ENCODE measurements at regions not wholly inside any gene's neighbourhood (a gene's known extent, or its start where the extent isn't known, plus 50 kb on each side); places are given as distances from the start of the nearest gene placed in this dataset.

GRCh38 chr2:221064880-221065279 lies 507.2 kb downstream of the EPHA4 start:
- POLR2A ChIA-PET: no interaction called here
- Histone ChIP-seq H3K36me3 (ENCODE audit: insufficient read depth, low read length) (no peaks in the 10 kb centered on the region), H3K27ac (ENCODE audit: low read depth in 1 of 2, low read length in 2 of 2) (no peak overlapping the region), H3K9me3 (ENCODE audit: control insufficient read depth in 1 of 2, insufficient read depth in 1 of 2, low read length in 2 of 2) (no peaks in the 10 kb centered on the region), H3K27me3 (ENCODE audit: control insufficient read depth in 1 of 2, insufficient read depth in 2 of 2, low read length in 2 of 2) (no peaks in the 10 kb centered on the region), H3K4me3 (ENCODE audit: low read length) (no peak overlapping the region), H3K4me1 (ENCODE audit: insufficient read depth, low read length) (no peaks in the 10 kb centered on the region)
- CTCF ChIA-PET: no interaction called here
- Mint-ChIP-seq H3K27ac (no peak overlapping the region), H3K9me3 (no peaks in the 10 kb centered on the region), H3K27me3 (peaks cover 4% of the 10 kb centered on the region), H3K4me3 (no peak overlapping the region), H3K36me3 (ENCODE audit: low read depth) (no peaks in the 10 kb centered on the region), H3K4me1 (ENCODE audit: low read depth) (no peaks in the 10 kb centered on the region)
- DNase-seq: no peak
- intact Hi-C loops (cut with DNase I, micrococcal nuclease): no loop called here
- TF ChIP-seq, protein P1, sequence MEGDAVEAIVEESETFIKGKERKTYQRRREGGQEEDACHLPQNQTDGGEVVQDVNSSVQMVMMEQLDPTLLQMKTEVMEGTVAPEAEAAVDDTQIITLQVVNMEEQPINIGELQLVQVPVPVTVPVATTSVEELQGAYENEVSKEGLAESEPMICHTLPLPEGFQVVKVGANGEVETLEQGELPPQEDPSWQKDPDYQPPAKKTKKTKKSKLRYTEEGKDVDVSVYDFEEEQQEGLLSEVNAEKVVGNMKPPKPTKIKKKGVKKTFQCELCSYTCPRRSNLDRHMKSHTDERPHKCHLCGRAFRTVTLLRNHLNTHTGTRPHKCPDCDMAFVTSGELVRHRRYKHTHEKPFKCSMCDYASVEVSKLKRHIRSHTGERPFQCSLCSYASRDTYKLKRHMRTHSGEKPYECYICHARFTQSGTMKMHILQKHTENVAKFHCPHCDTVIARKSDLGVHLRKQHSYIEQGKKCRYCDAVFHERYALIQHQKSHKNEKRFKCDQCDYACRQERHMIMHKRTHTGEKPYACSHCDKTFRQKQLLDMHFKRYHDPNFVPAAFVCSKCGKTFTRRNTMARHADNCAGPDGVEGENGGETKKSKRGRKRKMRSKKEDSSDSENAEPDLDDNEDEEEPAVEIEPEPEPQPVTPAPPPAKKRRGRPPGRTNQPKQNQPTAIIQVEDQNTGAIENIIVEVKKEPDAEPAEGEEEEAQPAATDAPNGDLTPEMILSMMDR (IDR thresholded peaks at IDR 0.05): no peak
- no peak for ATAC-seq (ENCODE audit: poor library complexity)

DNA sequence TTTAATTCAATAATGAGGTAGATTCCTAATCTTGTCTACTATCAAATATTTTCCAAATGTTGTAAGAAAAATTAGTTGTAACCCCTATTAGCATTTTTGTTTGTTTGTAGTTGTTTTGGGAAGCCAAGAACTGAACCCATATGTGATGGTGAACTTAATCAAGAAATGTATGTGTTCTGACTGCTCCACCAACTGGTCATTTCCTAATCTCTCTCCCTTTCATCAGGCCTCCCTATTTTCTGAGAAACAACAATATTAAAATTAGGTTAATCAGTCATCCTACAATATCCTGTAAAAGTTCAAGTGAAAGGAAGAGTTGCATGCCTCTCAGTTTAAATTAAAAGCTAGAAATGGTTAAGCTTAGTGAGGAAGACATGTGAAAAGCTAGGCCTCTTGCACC lies 504.0 kb downstream of the EPHA4 start:
- Histone ChIP-seq H3K27me3 (ENCODE audit: control insufficient read depth in 1 of 2, insufficient read depth in 2 of 2, low read length in 2 of 2) (no peaks in the 10 kb centered on the region), H3K4me3 (ENCODE audit: low read length) (no peak overlapping the region), H3K36me3 (ENCODE audit: insufficient read depth, low read length) (no peaks in the 10 kb centered on the region), H3K27ac (ENCODE audit: low read depth in 1 of 2, low read length in 2 of 2) (no peak overlapping the region), H3K9me3 (ENCODE audit: control insufficient read depth in 1 of 2, insufficient read depth in 1 of 2, low read length in 2 of 2) (peaks cover 0 to 8% of the 10 kb centered on the region in 2 experiments), H3K4me1 (ENCODE audit: insufficient read depth, low read length) (no peaks in the 10 kb centered on the region)
- TF ChIP-seq, protein P1 (IDR thresholded peaks at IDR 0.05): no peak
- H3K27ac Mint-ChIP-seq: no peak overlapping the region
- no peaks in the 10 kb centered on the region for H3K27me3 Mint-ChIP-seq
- no peak overlapping the region for H3K4me3 Mint-ChIP-seq
- H3K9me3 Mint-ChIP-seq: peaks cover 3% of the 10 kb centered on the region
- CTCF ChIA-PET: no interaction called here
- H3K36me3 Mint-ChIP-seq (ENCODE audit: low read depth): no peaks in the 10 kb centered on the region
- H3K4me1 Mint-ChIP-seq (ENCODE audit: low read depth): no peaks in the 10 kb centered on the region
- no peak for ATAC-seq (ENCODE audit: poor library complexity)
- intact Hi-C loops (cut with DNase I, micrococcal nuclease): no loop called here
- POLR2A ChIA-PET: no interaction called here
- DNase-seq: no peak

DNA sequence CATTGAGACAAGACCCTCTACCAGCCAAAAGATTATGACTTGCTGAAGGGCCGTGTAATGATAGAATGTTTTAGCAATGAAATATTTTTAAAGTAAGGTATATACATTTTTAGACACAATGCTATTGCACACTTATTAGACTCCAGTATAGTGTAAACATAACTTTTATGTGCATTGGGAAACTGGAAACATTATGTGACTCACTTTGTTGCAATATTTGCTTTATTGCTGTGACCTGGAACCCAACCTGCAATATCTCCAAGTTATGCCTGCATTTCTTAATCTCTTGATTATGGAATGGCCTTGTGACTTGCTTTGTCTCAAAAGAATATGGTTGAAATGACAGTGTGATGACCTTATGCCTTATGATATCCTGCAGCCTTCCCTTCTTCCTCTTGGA lies 502.0 kb downstream of the EPHA4 start:
- CTCF ChIA-PET: no interaction called here
- H3K4me3 ChIP-seq (ENCODE audit: low read length): no peak overlapping the region
- Mint-ChIP-seq H3K4me3 (no peak overlapping the region), H3K36me3 (ENCODE audit: low read depth) (no peaks in the 10 kb centered on the region), H3K27me3 (no peaks in the 10 kb centered on the region), H3K9me3 (peaks cover 3% of the 10 kb centered on the region), H3K4me1 (ENCODE audit: low read depth) (no peaks in the 10 kb centered on the region), H3K27ac (no peak overlapping the region)
- intact Hi-C loops (cut with DNase I, micrococcal nuclease): no loop called here
- TF ChIP-seq, protein P1 (IDR thresholded peaks at IDR 0.05): no peak
- H3K4me1 ChIP-seq (ENCODE audit: insufficient read depth, low read length): no peaks in the 10 kb centered on the region
- H3K36me3 ChIP-seq (ENCODE audit: insufficient read depth, low read length): no peaks in the 10 kb centered on the region
- ATAC-seq (ENCODE audit: poor library complexity) (no peak), DNase-seq (no peak)
- no peak overlapping the region for H3K27ac ChIP-seq (ENCODE audit: low read depth in 1 of 2, low read length in 2 of 2)
- POLR2A ChIA-PET: no interaction called here
- H3K27me3 ChIP-seq (ENCODE audit: control insufficient read depth in 1 of 2, insufficient read depth in 2 of 2, low read length in 2 of 2): no peaks in the 10 kb centered on the region
- peaks cover 0 to 8% of the 10 kb centered on the region in 2 experiments for H3K9me3 ChIP-seq (ENCODE audit: control insufficient read depth in 1 of 2, insufficient read depth in 1 of 2, low read length in 2 of 2)
